WTC11 (cell line): ENCODE measurements at regions not wholly inside any gene's neighbourhood (a gene's known extent, or its start where the extent isn't known, plus 50 kb on each side); places are given as distances from the start of the nearest gene placed in this dataset.

Experiments used
- ATAC-seq: fragments of 200-7000 bp; cut with Tn5 transposase; 2 replicates; pipeline ENCODE4 v1.10.0; 2021; ENCODE audit warnings: mild to moderate bottlenecking, moderate library complexity
- CTCF ChIA-PET: fragments of 300-600 bp; sonication (Branson Sonifier 250); formaldehyde crosslinking; loops from one replicate; lab custom pipeline; 2021; ENCODE audit warnings: antibody characterized with exemption; lab: Charles Lee
- POLR2A ChIA-PET: fragments of 350-600 bp; sonication (Branson Sonifier 250); formaldehyde crosslinking; loops from one replicate; lab custom pipeline; 2021; ENCODE audit warnings: antibody characterized with exemption; lab: Charles Lee
- DNase-seq: peaks from one replicate; pipeline ENCODE4 v3.0.0; 2021; ENCODE audit warnings: low spot score
- H3K27ac Mint-ChIP-seq: 2 replicates; pipeline ENCODE4 v1.8.0; 2021; ENCODE audit warnings: mixed read lengths
- H3K27me3 Mint-ChIP-seq: 2 replicates; pipeline ENCODE4 v1.8.0; 2021; ENCODE audit warnings: low read depth, mild to moderate bottlenecking, moderate library complexity, mixed read lengths
- H3K36me3 Mint-ChIP-seq: 2 replicates; pipeline ENCODE4 v1.8.0; 2021; ENCODE audit warnings: mixed read lengths
- H3K4me1 Mint-ChIP-seq: 2 replicates; pipeline ENCODE4 v1.8.0; 2022; ENCODE audit warnings: mixed read lengths
- H3K4me3 Mint-ChIP-seq: 2 replicates; pipeline ENCODE4 v1.8.0; 2021; ENCODE audit warnings: mild to moderate bottlenecking, moderate library complexity, mixed read lengths
- H3K9me3 Mint-ChIP-seq: 2 replicates; pipeline ENCODE4 v1.8.0; 2021; ENCODE audit warnings: mixed read lengths
- AR ChIP-seq: fragments of 250-450 bp; sonication (Bioruptor Pico); IDR thresholded peaks from 2 replicates; pipeline ENCODE4 v1.9.0; 2021; ENCODE audit warnings: mild to moderate bottlenecking
- ATF3 ChIP-seq: sonication (generic); formaldehyde crosslinking; conservative IDR thresholded peaks from 2 replicates; pipeline ENCODE4 v1.8.1; 2022; ENCODE audit warnings: mild to moderate bottlenecking, missing genetic modification reagents
- CBFB ChIP-seq: sonication (generic); formaldehyde crosslinking; IDR thresholded peaks from 2 replicates; pipeline ENCODE4 v1.8.1; 2022; ENCODE audit warnings: mild to moderate bottlenecking, low read depth, missing genetic modification reagents
- CDX4 ChIP-seq: fragments of 250-450 bp; sonication (Bioruptor Pico); IDR thresholded peaks from 2 replicates; pipeline ENCODE4 v1.9.0; 2021; ENCODE audit warnings: moderate library complexity, mild to moderate bottlenecking, inconsistent platforms, borderline replicate concordance
- CREB1 ChIP-seq: sonication (generic); formaldehyde crosslinking; IDR thresholded peaks from 2 replicates; pipeline ENCODE4 v1.8.0; 2023; ENCODE audit warnings: mild to moderate bottlenecking, missing genetic modification reagents
- E2F1 ChIP-seq: sonication (generic); formaldehyde crosslinking; IDR thresholded peaks from 2 replicates; pipeline ENCODE4 v1.8.0; 2022; ENCODE audit warnings: mild to moderate bottlenecking, missing genetic modification reagents
- E2F4 ChIP-seq: sonication (generic); formaldehyde crosslinking; IDR thresholded peaks from 2 replicates; pipeline ENCODE4 v1.8.1; 2022; ENCODE audit warnings: low read depth, mild to moderate bottlenecking, moderate library complexity, missing genetic modification reagents, borderline replicate concordance
- EMX1 ChIP-seq: fragments of 250-450 bp; sonication (Bioruptor Pico); IDR thresholded peaks from 2 replicates; pipeline ENCODE4 v1.8.0; 2021; ENCODE audit warnings: mild to moderate bottlenecking
- ETV6 ChIP-seq: sonication (generic); formaldehyde crosslinking; IDR thresholded peaks from 2 replicates; pipeline ENCODE4 v1.8.1; 2022; ENCODE audit warnings: mild to moderate bottlenecking, missing genetic modification reagents
- GTF2I ChIP-seq: fragments of 250-450 bp; sonication (Bioruptor Pico); conservative IDR thresholded peaks from 2 replicates; pipeline ENCODE4 v1.4.0; 2021; ENCODE audit warnings: mild to moderate bottlenecking
- KAT7 ChIP-seq: sonication (generic); formaldehyde crosslinking; IDR thresholded peaks from 2 replicates; pipeline ENCODE4 v1.8.1; 2023; ENCODE audit warnings: missing genetic modification reagents, mild to moderate bottlenecking, borderline replicate concordance
- MLX ChIP-seq: sonication (generic); formaldehyde crosslinking; IDR thresholded peaks from 2 replicates; pipeline ENCODE4 v1.8.1; 2023; ENCODE audit warnings: mild to moderate bottlenecking, missing genetic modification reagents, moderate library complexity
- NFATC4 ChIP-seq: fragments of 250-450 bp; sonication (Bioruptor Pico); IDR thresholded peaks from 2 replicates; pipeline ENCODE4 v1.9.0; 2021; ENCODE audit warnings: mild to moderate bottlenecking
- NR2C2 ChIP-seq: sonication (generic); formaldehyde crosslinking; IDR thresholded peaks from 2 replicates; pipeline ENCODE4 v1.8.0; 2022; ENCODE audit warnings: mild to moderate bottlenecking, missing genetic modification reagents
- PRRX2 ChIP-seq: fragments of 250-450 bp; sonication (Bioruptor Pico); IDR thresholded peaks from 2 replicates; pipeline ENCODE4 v1.8.0; 2021; ENCODE audit warnings: mild to moderate bottlenecking
- SP1 ChIP-seq: sonication (generic); formaldehyde crosslinking; conservative IDR thresholded peaks from 2 replicates; pipeline ENCODE4 v1.8.1; 2022; ENCODE audit warnings: missing genetic modification reagents
- TEAD1 ChIP-seq: sonication (generic); formaldehyde crosslinking; IDR thresholded peaks from 2 replicates; pipeline ENCODE4 v1.8.0; 2022; ENCODE audit warnings: mild to moderate bottlenecking, missing genetic modification reagents
- ZNF121 ChIP-seq: sonication (generic); formaldehyde crosslinking; IDR thresholded peaks from 2 replicates; pipeline ENCODE4 v1.8.0; 2023; ENCODE audit warnings: missing genetic modification reagents
- ZNF232 ChIP-seq: sonication (generic); formaldehyde crosslinking; IDR thresholded peaks from 2 replicates; pipeline ENCODE4 v1.8.0; 2022; ENCODE audit warnings: mild to moderate bottlenecking, missing genetic modification reagents
- ZNF512 ChIP-seq: sonication (generic); formaldehyde crosslinking; IDR thresholded peaks from 2 replicates; pipeline ENCODE4 v1.8.1; 2022; ENCODE audit warnings: missing genetic modification reagents, borderline replicate concordance
- ZSCAN18 ChIP-seq: fragments of 250-450 bp; sonication (Bioruptor Pico); IDR thresholded peaks from 2 replicates; pipeline ENCODE4 v2.1.2; 2022; ENCODE audit warnings: mild to moderate bottlenecking, moderate library complexity

GRCh38 chr3:127101411-127102187 lies 91.3 kb upstream of the PRR23E start:
- CTCF ChIA-PET: no interaction called here
- H3K4me1 Mint-ChIP-seq: no peaks in the 10 kb centered on the region
- no peaks in the 10 kb centered on the region for H3K27me3 Mint-ChIP-seq
- ATAC-seq (no peak), DNase-seq (no peak)
- H3K9me3 Mint-ChIP-seq: no peaks in the 10 kb centered on the region
- H3K27ac Mint-ChIP-seq: no peak overlapping the region
- TF ChIP-seq E2F1: no peak
- POLR2A ChIA-PET: no interaction called here
- H3K36me3 Mint-ChIP-seq: no peaks in the 10 kb centered on the region
- no peak overlapping the region for H3K4me3 Mint-ChIP-seq

- ChIA-PET POLR2A (no interaction called here), CTCF (no interaction called here)
- TF ChIP-seq KAT7 (CRISPR knock-in tag) (no peak), ZNF232 (no peak), GTF2I (CRISPR knock-in tag) (no peak), MLX (no peak), TEAD1 (CRISPR knock-in tag) (no peak), ZNF512 (no peak), CBFB (no peak), NR2C2 (CRISPR knock-in tag) (no peak), EMX1 (CRISPR knock-in tag) (no peak), SP1 (no peak), CREB1 (no peak), CDX4 (CRISPR knock-in tag) (no peak), E2F4 (CRISPR knock-in tag) (no peak), NFATC4 (CRISPR knock-in tag) (no peak), AR (no peak), ETV6 (no peak), ZNF121 (CRISPR knock-in tag) (no peak), PRRX2 (CRISPR knock-in tag) (no peak), ZSCAN18 (no peak), ATF3 (CRISPR knock-in tag) (no peak)
- ATAC-seq (no peak), DNase-seq (no peak)
- Mint-ChIP-seq H3K4me1 (no peaks in the 10 kb centered on the region), H3K4me3 (no peak overlapping the region), H3K36me3 (no peaks in the 10 kb centered on the region), H3K27ac (no peak overlapping the region), H3K9me3 (no peaks in the 10 kb centered on the region), H3K27me3 (no peaks in the 10 kb centered on the region)
Measured at GRCh38 chr3:127102188-127102520, 90.8 kb upstream of the PRR23E start.
